ENCODE measurements at regions not wholly inside any gene's neighbourhood (a gene's known extent, or its start where the extent isn't known, plus 50 kb on each side); places are given as distances from the start of the nearest gene placed in this dataset.

DNA sequence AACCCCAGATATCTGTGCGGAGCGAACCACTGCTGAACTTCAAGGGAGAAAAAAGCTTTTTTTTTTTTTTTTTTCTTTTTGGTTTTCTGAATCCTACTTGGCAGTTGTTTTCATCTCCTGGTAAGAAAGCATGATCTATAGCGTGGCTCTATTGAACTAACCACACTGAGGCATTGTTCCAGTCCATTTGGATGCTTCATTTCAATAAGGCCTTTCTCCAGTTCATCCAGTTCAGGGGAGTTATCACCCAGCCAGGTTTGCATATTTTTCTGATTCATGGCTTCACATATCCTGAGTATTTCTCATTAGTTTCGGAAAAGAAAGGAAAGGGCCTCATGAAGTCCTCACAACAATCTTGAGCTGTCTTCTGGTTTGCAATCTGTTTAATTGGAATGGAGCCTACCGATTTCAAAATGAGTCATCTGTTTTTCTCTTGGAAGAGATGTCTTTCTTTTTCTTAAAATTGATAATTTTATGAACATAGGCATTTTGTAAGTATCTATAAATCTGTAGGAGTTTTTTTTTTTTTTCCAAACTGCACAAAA, 93.1 kb upstream of the STEAP4 start:
- no peak for TF ChIP-seq POLR2AphosphoS5 (IDR thresholded peaks at IDR 0.05)
- TF ChIP-seq, protein P1, sequence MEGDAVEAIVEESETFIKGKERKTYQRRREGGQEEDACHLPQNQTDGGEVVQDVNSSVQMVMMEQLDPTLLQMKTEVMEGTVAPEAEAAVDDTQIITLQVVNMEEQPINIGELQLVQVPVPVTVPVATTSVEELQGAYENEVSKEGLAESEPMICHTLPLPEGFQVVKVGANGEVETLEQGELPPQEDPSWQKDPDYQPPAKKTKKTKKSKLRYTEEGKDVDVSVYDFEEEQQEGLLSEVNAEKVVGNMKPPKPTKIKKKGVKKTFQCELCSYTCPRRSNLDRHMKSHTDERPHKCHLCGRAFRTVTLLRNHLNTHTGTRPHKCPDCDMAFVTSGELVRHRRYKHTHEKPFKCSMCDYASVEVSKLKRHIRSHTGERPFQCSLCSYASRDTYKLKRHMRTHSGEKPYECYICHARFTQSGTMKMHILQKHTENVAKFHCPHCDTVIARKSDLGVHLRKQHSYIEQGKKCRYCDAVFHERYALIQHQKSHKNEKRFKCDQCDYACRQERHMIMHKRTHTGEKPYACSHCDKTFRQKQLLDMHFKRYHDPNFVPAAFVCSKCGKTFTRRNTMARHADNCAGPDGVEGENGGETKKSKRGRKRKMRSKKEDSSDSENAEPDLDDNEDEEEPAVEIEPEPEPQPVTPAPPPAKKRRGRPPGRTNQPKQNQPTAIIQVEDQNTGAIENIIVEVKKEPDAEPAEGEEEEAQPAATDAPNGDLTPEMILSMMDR (IDR thresholded peaks at IDR 0.05), result no peak
